ENCODE measurements at regions not wholly inside any gene's neighbourhood (a gene's known extent, or its start where the extent isn't known, plus 50 kb on each side); places are given as distances from the start of the nearest gene placed in this dataset.

DNA sequence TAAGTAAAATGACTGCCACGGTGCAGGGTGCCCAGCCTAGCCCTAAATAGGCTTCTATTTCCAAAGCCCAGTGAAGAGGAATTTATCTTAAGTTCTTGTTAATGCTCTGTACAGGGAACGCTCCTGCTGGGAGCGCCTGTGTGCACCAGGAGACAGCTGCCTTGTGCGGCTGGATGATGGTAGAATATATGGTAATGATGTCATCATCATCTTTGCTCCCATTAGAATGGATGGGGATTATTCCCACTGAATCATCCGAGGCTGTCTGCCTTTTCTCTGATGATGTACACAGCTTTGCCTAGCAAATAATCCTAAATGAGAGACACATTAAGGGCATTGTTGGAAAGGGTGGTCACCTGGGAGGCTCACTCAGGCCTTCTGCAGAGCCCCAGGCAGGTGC lies 928.1 kb downstream of the CCSER2 start:
- no peak for TF ChIP-seq POLR2A (IDR thresholded peaks at IDR 0.05)
- TF ChIP-seq, protein P1, sequence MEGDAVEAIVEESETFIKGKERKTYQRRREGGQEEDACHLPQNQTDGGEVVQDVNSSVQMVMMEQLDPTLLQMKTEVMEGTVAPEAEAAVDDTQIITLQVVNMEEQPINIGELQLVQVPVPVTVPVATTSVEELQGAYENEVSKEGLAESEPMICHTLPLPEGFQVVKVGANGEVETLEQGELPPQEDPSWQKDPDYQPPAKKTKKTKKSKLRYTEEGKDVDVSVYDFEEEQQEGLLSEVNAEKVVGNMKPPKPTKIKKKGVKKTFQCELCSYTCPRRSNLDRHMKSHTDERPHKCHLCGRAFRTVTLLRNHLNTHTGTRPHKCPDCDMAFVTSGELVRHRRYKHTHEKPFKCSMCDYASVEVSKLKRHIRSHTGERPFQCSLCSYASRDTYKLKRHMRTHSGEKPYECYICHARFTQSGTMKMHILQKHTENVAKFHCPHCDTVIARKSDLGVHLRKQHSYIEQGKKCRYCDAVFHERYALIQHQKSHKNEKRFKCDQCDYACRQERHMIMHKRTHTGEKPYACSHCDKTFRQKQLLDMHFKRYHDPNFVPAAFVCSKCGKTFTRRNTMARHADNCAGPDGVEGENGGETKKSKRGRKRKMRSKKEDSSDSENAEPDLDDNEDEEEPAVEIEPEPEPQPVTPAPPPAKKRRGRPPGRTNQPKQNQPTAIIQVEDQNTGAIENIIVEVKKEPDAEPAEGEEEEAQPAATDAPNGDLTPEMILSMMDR (IDR thresholded peaks at IDR 0.05 in 4 of 5, conservative IDR thresholded peaks at IDR 0.05 in 1 of 5): no peak
